GM18508 (cell line): ENCODE measurements at regions not wholly inside any gene's neighbourhood (a gene's known extent, or its start where the extent isn't known, plus 50 kb on each side); places are given as distances from the start of the nearest gene placed in this dataset.
"Not testable (repeated sequence)": the region's sequence is repeated elsewhere in the genome, so short reads cannot be mapped to it uniquely, and the experiment has no call there.

Experiments
- ATAC-seq: cut with Tn5 transposase; IDR thresholded peaks from one replicate; pipeline ENCODE4 v1.9.1; 2021; ENCODE audit warnings: moderate number of reproducible peaks; ENCODE audit not compliant: insufficient read depth, unreplicated experiment

DNA sequence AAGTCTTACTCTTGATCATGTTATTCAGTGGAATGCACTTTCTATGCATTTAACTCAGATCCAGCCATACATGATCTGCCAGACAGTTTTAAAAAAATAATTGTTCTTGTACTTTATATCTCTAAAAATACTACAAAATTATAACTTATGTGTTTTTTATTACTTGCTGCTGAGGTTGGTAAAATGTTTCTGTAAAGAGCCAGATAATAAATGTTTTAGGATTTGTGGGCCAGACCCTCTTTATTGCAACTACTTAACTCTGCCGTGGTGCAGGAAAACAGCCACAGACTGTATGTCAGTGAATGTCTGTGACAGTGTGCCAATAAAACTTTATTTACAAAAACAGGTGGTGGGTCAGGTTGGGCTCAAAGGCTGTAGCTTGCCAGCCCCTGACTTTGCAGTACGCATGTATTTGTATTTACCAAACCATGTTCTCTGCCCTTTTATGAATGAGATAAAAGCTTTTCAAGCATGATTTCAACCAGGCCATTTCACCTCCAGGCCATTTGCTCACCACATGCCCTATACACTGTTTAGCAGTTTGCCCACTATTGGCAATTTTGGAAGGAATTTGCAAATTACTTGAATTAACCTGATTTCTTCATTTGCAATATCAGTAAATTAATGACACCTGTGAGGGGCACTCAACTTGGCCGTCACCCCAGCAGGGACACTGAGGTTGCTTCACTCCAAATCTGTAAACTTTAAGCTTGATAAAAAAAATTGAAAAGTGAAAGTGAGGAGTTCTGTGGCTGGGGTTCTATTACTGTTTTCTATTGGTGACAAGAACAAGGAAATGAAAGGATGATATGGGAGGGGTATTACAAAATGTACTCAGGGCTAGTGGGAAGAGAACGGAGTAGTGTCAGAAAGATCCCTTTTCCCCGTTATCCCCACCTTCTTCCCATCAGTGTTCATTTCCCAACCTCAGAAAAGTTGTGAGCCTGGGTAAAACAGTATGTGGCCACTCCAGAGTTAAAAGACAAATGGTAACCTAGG is 133.4 kb downstream of the CEBPB start:
- ATAC-seq, result no peak

- ATAC-seq, result no peak
Observed at GRCh38 chr20:50325215-50325614, 134.6 kb downstream of the CEBPB start.

DNA sequence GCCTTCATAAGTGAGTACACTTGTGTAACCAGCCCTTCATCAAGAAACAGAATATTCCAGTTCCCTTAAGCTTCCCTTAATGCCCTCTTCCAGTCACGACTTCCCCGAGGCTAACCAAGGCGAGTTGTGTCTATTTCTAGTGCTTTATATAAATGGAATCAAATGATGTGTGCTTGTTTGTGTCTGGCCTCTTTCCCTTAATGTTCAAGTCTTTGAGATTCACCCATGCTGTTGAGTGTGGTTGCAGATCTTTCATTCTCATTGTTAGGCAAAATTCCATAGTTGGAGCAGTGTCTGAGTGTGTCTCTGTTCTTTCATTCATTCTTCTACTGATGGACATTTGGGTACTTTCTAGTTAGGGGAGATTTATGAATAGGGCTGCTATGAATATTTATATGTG is 135.0 kb downstream of the CEBPB start:
- no peak for ATAC-seq

DNA sequence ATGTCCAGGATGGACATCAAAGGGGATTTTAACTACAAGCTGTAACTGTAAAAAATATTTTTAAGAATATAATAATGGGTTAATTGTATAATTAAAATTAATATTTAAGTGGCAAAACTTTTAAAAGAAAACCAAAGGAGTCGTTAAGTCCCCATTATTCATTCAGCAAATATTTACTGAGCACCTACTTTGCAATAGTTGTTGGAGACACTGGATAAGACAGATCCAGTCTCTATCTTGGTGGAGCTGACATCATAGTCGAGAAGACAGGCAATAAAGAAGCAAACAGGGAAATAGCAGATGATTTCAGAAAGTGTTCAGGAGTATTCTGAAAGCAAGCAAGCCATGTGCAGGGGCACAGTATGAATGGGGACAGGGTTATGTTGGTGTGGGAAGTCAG is 137.0 kb downstream of the CEBPB start:
- ATAC-seq, result no peak

DNA sequence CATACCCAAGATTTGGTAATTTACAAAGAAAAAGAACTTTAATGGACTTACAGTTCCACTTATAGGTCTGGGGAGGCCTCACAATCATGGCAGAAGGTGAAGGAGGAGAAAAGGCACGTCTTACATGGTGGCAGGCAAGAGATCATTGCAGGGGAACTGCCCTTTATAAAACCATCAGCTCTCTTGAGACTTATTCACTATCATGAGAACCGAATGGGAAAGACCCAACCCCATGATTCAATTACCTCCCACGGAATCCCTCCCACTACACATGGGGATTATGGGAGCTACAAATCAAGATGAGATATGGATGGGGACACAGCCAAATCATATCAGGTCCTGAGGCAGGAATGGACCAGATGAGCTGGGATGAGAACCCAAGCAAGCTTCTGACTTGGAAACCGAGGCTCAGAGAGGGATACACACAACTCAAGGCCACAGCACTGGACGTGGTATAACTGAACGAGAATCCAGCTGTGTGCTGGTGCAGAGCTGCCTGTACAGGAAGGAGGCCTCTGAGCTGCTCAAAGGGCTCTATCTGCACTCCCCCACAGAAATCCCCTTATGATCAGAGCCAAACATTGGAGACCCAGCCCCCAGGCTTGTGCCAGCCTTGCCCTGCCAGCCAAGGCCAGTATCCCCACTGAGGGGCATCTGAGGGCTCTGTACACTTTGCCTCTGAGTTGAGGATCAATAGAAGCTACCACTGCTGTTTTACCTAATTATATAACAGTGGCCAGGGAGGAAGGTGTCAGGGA is 137.8 kb downstream of the CEBPB start:
- ATAC-seq, result no peak

DNA sequence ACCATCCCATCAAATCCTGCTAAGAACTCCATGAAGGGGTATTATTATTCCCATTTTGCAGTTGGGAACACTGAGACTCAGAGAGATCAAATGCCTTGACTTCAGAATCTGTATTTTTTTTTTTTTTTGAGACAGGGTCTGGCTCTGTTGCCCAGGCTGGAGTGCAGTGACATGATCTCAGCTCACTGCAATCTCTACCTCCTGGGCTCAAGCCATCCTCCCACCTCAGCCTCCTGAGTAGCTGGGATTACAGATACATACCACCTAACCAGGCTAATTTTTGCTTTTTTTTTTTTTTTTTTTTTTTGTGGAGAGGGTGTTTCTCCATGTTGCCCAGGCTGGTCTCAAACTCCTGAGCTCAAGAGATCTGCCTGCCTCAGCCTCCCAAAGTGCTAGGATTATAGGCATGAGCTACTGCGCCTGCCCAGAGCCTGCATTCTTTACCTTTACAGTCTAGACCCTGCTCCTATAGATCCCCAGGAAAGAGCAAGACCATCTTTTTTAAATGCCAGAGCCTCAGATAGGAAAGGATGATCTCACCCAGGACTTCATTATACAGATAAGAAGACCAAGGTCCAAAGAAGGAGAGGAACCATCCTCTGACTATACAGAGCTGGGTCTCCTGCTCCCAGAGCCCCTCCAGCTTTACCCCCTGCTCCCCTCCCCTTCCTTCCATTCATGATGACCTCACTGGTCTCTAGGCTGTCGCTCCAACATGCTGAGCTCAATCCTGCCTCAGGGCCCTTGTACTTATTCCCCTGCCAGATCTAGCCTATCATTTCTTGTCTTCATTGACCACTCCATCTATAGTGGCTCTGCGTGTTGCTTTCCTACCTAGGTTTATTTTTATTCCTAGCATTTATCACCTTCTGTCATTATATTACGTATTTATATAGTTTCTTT is 138.6 kb downstream of the CEBPB start:
- ATAC-seq, result no peak

- no peak for ATAC-seq
Observed at GRCh38 chr20:50329981-50330503, 139.4 kb downstream of the CEBPB start.

GRCh38 chr20:50330504-50331313 is 140.1 kb downstream of the CEBPB start:
- ATAC-seq, result no peak

DNA sequence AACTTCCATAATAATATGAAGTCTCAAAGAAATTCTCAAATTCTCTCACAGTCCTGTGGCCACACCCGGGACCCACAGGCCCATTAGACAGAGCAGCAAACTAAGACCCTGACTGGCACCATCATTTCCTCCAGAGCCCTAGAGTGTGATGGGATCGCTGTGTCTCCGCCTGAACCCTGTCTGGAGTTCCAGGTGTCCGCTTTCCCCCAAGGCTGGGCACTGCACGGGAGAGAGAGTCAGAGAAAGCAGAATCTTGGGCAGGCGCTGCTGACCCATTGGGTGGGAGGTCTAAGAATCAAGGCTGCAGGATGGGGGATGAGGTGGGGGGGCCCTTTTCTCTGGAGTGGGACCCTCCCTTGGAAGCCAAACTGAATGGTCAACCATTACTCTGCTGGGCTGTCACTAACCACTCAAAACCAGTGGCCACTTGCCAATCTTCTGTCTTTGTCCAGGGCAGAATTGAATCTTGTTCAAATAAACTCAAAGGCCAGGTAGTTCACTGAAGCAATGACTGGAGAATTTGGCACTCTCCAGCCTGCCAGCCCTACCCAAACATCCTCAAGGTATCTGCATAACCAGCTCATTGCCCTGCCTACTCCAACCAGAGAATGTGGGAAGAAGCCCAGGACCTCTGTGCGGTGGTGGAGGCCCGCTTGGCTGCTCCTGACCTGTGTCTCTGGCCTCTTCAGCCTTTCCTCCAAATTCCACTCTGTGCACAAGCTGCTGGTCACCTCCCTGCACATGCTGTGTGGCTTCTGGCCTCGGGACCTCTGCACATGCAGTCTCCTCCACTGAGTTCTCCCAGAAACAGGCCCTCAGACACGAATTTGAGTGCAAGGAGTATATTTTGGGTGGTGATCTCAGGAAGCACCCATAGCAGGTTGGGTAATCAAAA is 141.1 kb downstream of the CEBPB start:
- no peak for ATAC-seq

GRCh38 chr20:50332491-50332980 is 141.9 kb downstream of the CEBPB start:
- ATAC-seq, result no peak

DNA sequence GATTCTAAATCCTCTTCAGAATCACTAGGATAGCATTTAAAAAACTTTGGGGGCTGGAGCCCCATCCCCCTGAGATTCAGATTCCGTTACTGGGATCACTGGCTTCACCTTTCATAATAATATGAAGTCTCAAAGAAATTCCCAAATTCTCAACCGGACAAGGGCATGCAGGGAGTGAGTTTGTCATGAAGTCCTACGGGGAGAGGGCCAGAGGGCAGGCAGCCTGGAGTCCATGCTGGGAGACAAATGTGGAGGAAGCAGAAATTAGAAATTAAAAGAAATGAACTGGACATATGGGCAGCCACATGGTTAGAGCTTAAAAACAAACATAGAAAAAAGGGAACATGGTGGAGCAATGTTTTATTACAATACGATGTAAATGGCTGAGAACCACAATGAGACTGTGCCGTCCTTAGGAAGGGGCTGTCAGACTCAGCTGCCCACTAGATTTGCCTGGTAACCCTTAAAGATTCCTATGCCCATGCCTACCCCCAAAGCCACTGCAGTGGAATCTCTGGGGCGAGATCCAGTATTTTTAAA is 142.6 kb downstream of the CEBPB start:
- no peak for ATAC-seq

DNA sequence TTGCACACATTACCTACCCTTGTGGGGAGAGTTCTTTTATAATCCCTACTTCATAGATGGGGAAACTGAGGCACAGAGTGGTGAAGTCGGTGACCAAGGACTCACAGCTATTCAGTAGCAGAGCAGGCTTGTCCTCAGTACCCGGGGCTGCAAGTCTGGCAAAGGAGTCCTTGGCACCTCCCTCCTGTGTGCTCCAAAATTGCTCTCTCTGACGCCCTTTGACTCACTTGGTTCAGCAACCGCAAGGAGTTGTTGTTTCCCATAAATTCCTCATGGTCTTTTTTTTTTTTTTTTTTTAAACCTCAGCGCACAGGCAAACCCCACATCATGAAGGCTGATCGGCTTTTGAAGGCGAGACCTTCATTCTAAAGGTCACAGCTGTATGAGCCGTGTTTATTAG is 143.2 kb downstream of the CEBPB start:
- no peak for ATAC-seq

- not testable (repeated sequence) for ATAC-seq
Observed at GRCh38 chr20:50334512-50334911, 143.9 kb downstream of the CEBPB start.

GRCh38 chr20:50335105-50335504 is 144.5 kb downstream of the CEBPB start:
- no peak for ATAC-seq

GRCh38 chr20:50335866-50336265 is 145.2 kb downstream of the CEBPB start:
- no peak for ATAC-seq

GRCh38 chr20:50336661-50337060 is 146.0 kb downstream of the CEBPB start:
- ATAC-seq, result no peak

DNA sequence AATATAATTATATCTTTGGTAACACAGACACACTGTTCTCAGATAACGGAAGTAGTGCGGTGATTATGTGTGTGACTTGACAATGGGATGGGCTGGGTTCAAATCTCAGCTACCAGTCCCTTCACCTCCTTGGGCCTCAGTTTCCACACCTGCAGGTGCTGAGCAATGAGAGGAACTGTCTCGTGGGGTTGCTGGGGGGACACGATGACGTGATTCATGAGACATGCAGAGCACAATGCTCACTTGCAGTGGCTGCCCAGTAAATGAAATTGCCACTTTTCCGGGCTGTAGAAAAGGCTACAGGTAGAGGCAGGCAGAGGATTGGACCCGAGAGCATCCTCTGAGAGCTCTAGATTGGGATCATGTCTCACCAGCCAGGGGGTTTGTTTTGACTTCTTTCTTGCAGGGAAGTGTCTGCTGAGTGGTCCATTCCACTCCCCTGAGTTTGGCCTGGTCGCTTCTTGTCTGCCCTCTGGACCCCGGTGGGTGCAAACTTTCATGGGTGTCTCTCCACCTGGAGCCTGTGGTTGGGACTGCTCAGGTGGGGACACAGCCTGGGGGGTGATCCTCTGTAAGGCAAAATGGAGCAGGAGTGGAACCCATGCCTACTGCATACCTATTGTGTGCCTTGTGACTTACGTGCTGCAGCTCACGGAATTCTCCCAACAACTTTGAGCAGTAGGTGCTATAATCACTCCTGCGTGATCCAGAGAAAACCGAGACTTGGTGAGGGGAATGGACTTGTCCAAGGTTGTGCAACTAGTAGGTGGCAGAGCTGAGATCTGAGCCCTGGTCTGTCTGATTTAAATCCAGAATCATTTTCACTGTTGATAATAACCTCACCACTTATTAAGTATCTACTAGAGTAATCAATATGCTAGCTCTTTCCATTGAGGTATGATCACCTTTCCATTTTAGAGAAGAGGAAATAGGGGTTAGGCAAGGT is 147.2 kb downstream of the CEBPB start:
- no peak for ATAC-seq
